Adrenal gland (tissue), 5 donors: ENCODE measurements at regions not wholly inside any gene's neighbourhood (a gene's known extent, or its start where the extent isn't known, plus 50 kb on each side); places are given as distances from the start of the nearest gene placed in this dataset.
"Not testable (repeated sequence)": the region's sequence is repeated elsewhere in the genome, so short reads cannot be mapped to it uniquely, and the experiment has no call there.

Experiments
- POLR2A ChIP-seq, 2 donors: fragments of 450-650 bp; IDR thresholded peaks; one replicate each; pipeline ENCODE4 v1.6.1; 2017; ENCODE audit warnings: antibody characterized with exemption in 2 of 2, mild to moderate bottlenecking in 2 of 2, moderate library complexity in 1 of 2
- TF ChIP-seq, protein P1 (sequence below), 6 experiments: fragments of 450-650 bp in 4 of 6; fragments of 200-600 bp in 2 of 6; sonication (generic) in 1 of 6; IDR thresholded peaks; 1 replicate in 5 of 6; 2 replicates in 1 of 6; pipeline versions ENCODE4 v1.5.1 to v1.8.0; 2016 to 2021; ENCODE audit warnings: antibody characterized with exemption in 6 of 6, mild to moderate bottlenecking in 2 of 6, moderate library complexity in 1 of 6
- donor health status: DM: no; HTN: no; CAD: no.

DNA sequence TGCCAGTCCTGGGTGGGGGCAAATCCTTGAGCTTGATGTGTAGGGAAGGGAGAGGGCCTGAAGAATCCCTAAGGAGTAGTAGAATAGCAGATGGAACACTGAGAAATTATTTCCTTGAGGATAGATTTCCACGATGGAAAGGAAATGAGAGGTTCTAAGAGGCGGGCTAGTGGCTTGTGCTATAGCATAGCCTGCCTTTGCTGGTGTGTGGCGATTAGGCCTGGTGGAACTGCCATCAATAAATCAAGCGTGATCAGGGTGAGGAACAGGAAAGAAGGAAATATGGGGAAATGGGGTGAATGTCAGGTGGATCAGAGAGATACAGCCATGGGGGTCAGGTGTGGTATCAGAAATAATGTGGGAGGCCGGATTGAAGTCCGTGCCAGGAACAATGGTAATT is 60.8 kb upstream of the BMP2K start:
- TF ChIP-seq, protein P1, sequence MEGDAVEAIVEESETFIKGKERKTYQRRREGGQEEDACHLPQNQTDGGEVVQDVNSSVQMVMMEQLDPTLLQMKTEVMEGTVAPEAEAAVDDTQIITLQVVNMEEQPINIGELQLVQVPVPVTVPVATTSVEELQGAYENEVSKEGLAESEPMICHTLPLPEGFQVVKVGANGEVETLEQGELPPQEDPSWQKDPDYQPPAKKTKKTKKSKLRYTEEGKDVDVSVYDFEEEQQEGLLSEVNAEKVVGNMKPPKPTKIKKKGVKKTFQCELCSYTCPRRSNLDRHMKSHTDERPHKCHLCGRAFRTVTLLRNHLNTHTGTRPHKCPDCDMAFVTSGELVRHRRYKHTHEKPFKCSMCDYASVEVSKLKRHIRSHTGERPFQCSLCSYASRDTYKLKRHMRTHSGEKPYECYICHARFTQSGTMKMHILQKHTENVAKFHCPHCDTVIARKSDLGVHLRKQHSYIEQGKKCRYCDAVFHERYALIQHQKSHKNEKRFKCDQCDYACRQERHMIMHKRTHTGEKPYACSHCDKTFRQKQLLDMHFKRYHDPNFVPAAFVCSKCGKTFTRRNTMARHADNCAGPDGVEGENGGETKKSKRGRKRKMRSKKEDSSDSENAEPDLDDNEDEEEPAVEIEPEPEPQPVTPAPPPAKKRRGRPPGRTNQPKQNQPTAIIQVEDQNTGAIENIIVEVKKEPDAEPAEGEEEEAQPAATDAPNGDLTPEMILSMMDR (IDR thresholded peaks at IDR 0.05) = not testable (repeated sequence)
- TF ChIP-seq POLR2A (IDR thresholded peaks at IDR 0.05) = not testable (repeated sequence)
